ENCODE measurements at regions not wholly inside any gene's neighbourhood (a gene's known extent, or its start where the extent isn't known, plus 50 kb on each side); places are given as distances from the start of the nearest gene placed in this dataset.

DNA sequence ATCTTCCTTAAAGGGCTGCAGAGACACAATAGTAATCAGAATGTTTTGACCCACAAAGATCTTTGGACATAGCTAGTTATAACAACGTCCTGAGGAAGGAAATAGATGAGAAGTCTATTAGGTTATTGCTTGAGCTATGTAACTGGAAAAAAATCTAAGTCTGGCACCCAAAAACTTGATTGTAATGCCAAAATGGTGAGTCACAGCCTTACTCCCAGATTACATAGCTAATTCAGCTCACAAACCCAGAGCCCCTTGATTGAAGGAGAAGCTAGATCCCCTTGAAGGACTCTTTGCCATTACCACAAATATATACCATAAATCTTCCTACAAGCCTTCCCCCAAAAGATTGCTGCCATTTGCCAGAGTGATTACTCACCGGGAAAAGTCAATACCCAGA lies 341.8 kb upstream of the KIF2A start:
- no peak overlapping the region for H3K14ac ChIP-seq (ENCODE audit: insufficient read length)
- POLR2A ChIA-PET (ENCODE audit: partially characterized antibody), result interaction anchor here (0.6 kb wide), 1 partner anchor 633 kb away, joined by 3 read pairs; no protein-coding TSS in a partner anchor
- no peak overlapping the region for H3K56ac ChIP-seq (replicated peaks; ENCODE audit: insufficient read length, low read depth, low read length)
- no peaks in the 10 kb centered on the region for H3K79me2 ChIP-seq (ENCODE audit: control insufficient read depth in 1 of 2, insufficient read depth in 2 of 2, low read length in 2 of 2)
- H3K4ac ChIP-seq (replicated peaks; ENCODE audit: insufficient read length, low read depth, low read length), result no peak overlapping the region
- no peak overlapping the region for H3K4me2 ChIP-seq (ENCODE audit: insufficient read depth in 1 of 2, low read depth in 2 of 2, low read length in 2 of 2)
- no peaks in the 10 kb centered on the region for H4K20me1 ChIP-seq (replicated peaks in 1 of 2; ENCODE audit: control insufficient read depth in 1 of 2, insufficient read depth in 2 of 2, low read length in 2 of 2)
- no peaks in the 10 kb centered on the region for H3K36me3 ChIP-seq (ENCODE audit: control insufficient read depth in 2 of 4, insufficient read depth in 4 of 4, low read length in 3 of 4)
- H4K8ac ChIP-seq (ENCODE audit: extremely low read depth, insufficient read depth, low read length), result no peak overlapping the region
- no peak overlapping the region for H3K27ac ChIP-seq (ENCODE audit: low read depth, low read length)
- no peaks in the 10 kb centered on the region for H3K9me3 ChIP-seq (ENCODE audit: insufficient read depth in 2 of 2, low read depth in 1 of 2, low read length in 1 of 2)
- no peak overlapping the region for H4K91ac ChIP-seq (replicated peaks; ENCODE audit: insufficient read length, low read length)
- no peak overlapping the region for H3K23ac ChIP-seq (ENCODE audit: insufficient read length)
- no peak overlapping the region for H2BK15ac ChIP-seq (ENCODE audit: low read length)
- no peak overlapping the region for H3K18ac ChIP-seq (ENCODE audit: extremely low read depth, low read length)
- 82% methylated on average over 2 of the region's 2 CpGs; no CpG with 5 or more reads in 1 of the 2 experiments for WGBS, 2 experiments (ENCODE audit: extremely low coverage in 1 of 2, insufficient coverage in 1 of 2, insufficient read length in 1 of 2, insufficient replicate concordance in 2 of 2, low coverage in 1 of 2, low lambda C conversion rate in 2 of 2, missing lambda C conversion rate in 1 of 2)
- no peak overlapping the region for H2BK20ac ChIP-seq (ENCODE audit: low read length)
- H3K23me2 ChIP-seq (ENCODE audit: low read depth, low read length), result no peaks in the 10 kb centered on the region
- H2AK5ac ChIP-seq (ENCODE audit: low read depth, low read length), result no peak overlapping the region
- CTCF ChIA-PET (ENCODE audit: partially characterized antibody), result interaction anchor here (0.6 kb wide), 1 partner anchor 32 kb away, joined by 3 read pairs; no protein-coding TSS in a partner anchor
- no peak overlapping the region for H4K5ac ChIP-seq (ENCODE audit: insufficient read length, low read depth, low read length)
- no peak overlapping the region for H2BK5ac ChIP-seq (ENCODE audit: low read depth, low read length)
- no peak for FAIRE-seq
- no peak overlapping the region for H2BK12ac ChIP-seq (ENCODE audit: low read depth, low read length)
- no peak for DNase-seq (ENCODE audit: low read depth in 1 of 2, low spot score in 2 of 2)
- TF ChIP-seq EGR1 (IDR thresholded peaks at IDR 0.05; ENCODE audit: borderline replicate concordance, low read depth, low read length) (no peak), CREB1 (IDR thresholded peaks at IDR 0.05) (no peak), TAF1 (IDR thresholded peaks at IDR 0.05; ENCODE audit: low read depth, low read length) (no peak), TBP (IDR thresholded peaks at IDR 0.05; ENCODE audit: low read depth, low read length) (no peak), GABPA (IDR thresholded peaks at IDR 0.05; ENCODE audit: borderline replicate concordance, insufficient read depth, low read length) (no peak), HDAC2 (IDR thresholded peaks at IDR 0.05; ENCODE audit: borderline replicate concordance in 1 of 2, low read depth in 2 of 2, low read length in 2 of 2) (no peak), RAD21 (IDR thresholded peaks at IDR 0.05 in 1 of 2, conservative IDR thresholded peaks at IDR 0.05 in 1 of 2; ENCODE audit: low read depth in 2 of 2, low read length in 2 of 2) (no peak), SIRT6 (IDR thresholded peaks at IDR 0.05; ENCODE audit: low read length) (no peak), SP2 (IDR thresholded peaks at IDR 0.05; ENCODE audit: low read length) (no peak), RBBP5 (IDR thresholded peaks at IDR 0.05; ENCODE audit: borderline replicate concordance, low read depth, low read length) (no peak)
- H3K79me1 ChIP-seq (ENCODE audit: low read depth, low read length), result no peaks in the 10 kb centered on the region
- H2AFZ ChIP-seq (ENCODE audit: low read length), result no peak overlapping the region
- no peak overlapping the region for H3K4me3 ChIP-seq (ENCODE audit: extremely low read depth in 1 of 4, insufficient read depth in 2 of 4, low read depth in 3 of 4, low read length in 4 of 4)
- no peaks in the 10 kb centered on the region for H3K27me3 ChIP-seq (replicated peaks in 1 of 4; ENCODE audit: control insufficient read depth in 3 of 4, extremely low read depth in 1 of 4, insufficient read depth in 3 of 4, low read length in 3 of 4)
- H3K9ac ChIP-seq (replicated peaks in 1 of 4; ENCODE audit: extremely low read depth in 1 of 4, low read depth in 3 of 4, low read length in 3 of 4), result no peak overlapping the region
- peaks cover 0 to 3% (median 0%) of the 10 kb centered on the region in 4 experiments; a peak in 1 of 7 replicates for H3K4me1 ChIP-seq (replicated peaks in 1 of 4; ENCODE audit: control insufficient read depth in 3 of 4, insufficient read depth in 4 of 4, low read length in 3 of 4)
- no peak overlapping the region for H2BK120ac ChIP-seq (replicated peaks; ENCODE audit: low read depth, low read length)
